ENCODE measurements at regions not wholly inside any gene's neighbourhood (a gene's known extent, or its start where the extent isn't known, plus 50 kb on each side); places are given as distances from the start of the nearest gene placed in this dataset.
"Not testable (repeated sequence)": the region's sequence is repeated elsewhere in the genome, so short reads cannot be mapped to it uniquely, and the experiment has no call there.

DNA sequence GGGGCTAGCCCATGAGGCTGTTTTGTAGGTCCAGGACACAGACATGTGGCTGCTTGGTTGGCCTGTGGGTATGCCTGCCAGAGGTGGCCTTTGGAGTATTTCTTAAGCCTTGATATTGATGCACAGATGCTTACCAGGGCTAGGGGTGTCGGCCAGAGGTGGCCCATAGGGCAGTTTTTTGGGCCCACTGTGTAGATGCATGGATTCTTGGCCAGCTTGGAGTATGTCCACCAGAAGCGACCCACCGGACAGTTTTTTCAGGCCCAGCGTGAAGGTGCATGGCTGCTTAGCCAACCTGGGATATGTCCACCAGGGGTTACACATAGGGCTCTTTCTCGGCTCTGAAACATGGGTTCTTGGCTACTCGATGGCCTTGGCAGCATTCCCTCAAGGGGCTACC is 1199.1 kb downstream of the CNTNAP5 start:
- no peak for DNase-seq (ENCODE audit: low read depth in 2 of 2)

- DNase-seq (ENCODE audit: low read depth in 2 of 2), result no peak
Measured at GRCh38 chr2:125224830-125225229, 1199.7 kb downstream of the CNTNAP5 start.

DNA sequence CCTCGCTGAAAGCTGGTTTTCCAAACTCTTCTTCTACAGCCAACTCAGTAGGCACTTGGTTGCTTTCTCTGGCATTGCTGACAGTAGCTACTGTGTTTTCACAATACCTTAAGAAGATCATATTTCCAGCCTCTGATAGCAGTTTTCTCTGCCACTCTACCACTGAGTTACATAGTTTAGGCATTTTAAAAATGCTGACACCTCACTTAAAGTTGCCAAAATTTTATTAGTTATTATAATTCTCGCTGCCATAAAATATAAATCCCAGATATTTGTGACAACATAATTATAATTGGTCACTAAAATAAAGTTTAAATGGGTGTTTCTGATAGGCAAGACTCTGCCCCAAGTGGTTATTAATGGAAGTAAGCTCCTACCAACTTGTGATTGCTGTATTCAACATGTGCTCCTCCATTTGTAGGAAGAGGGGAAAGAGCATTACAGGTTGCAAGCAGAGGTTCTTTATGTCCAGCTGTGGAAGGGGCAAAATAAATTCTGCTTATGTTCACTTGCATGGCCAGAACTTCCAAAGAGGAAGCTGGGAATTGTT is 1202.8 kb downstream of the CNTNAP5 start:
- DNase-seq (ENCODE audit: low read depth in 2 of 2), result no peak

DNA sequence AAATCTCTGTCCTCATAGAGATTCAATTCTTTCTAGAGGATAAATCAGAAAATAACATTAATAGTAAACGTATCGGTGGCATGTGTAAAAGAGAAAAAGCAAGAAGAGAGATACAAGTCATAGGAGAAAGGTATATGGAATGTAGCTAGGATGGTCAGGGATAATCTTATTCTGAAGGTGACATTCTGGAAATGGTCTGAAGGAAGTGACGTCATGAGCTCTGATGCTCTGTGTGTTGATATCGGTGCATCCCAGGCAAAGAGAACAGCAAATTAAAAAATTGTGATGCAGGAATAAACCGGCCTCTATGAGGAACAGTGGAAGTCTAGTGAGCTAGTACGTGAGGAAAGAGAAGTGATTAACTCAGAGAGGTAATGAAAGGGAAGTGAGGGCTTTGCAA is 1215.8 kb downstream of the CNTNAP5 start:
- DNase-seq (ENCODE audit: low read depth in 2 of 2), result no peak

- DNase-seq (ENCODE audit: low read depth in 2 of 2), result no peak
Measured at GRCh38 chr2:125243074-125243473, 1218.0 kb downstream of the CNTNAP5 start.

DNA sequence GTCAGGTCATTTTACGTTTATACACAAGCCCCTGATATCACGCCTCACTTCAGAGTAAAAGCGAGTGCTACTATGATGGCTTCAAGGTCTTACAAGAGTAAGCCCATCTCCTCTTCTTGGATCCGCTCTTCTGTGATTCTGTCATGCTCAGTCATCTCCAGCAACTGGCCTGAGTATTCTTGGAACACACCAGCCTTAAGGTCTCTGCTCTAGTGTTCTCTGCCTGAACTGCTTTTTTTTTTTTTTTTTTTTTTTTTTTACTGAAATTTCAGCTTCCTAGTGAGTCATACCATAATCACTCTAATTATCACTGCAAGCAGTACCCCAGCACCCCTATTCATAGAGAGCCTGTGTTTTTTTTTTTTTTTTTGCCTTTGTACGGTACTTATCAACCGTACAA is 1228.9 kb downstream of the CNTNAP5 start:
- no peak for DNase-seq (ENCODE audit: low read depth in 2 of 2)

GRCh38 chr2:125259451-125259850 is 1234.4 kb downstream of the CNTNAP5 start:
- DNase-seq (ENCODE audit: low read depth in 2 of 2), result no peak

DNA sequence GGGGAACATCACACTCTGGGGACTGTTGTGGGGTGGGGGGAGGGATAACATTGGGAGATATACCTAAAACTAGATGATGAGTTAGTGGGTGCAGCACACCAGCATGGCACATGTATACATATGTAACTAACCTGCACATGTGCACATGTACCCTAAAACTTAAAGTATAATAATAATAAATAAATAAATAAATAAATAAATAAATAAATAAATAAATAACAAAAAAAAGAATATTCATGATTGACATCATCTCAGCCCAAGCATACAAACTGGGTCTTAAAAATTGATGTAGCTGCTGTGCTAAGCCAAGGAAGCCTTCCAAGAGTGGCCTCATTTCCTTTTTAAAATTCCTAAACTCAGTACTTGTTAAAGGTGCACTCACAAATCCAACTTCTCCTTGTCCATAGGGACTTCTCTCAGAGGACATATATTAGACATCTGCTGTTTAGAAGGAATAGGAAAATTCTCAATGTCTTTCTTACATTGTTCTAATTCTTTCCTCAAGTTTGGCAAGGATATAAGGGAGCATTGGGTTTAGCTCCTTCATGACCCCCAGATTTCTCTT is 1235.4 kb downstream of the CNTNAP5 start:
- not testable (repeated sequence) for DNase-seq (ENCODE audit: low read depth in 2 of 2)

GRCh38 chr2:125264453-125264852 is 1239.4 kb downstream of the CNTNAP5 start:
- DNase-seq (ENCODE audit: low read depth in 2 of 2), result no peak

GRCh38 chr2:125267683-125268082 is 1242.6 kb downstream of the CNTNAP5 start:
- no peak for DNase-seq (ENCODE audit: low read depth in 2 of 2)

- no peak for DNase-seq (ENCODE audit: low read depth in 2 of 2)
Measured at GRCh38 chr2:125272651-125273050, 1247.6 kb downstream of the CNTNAP5 start.

DNA sequence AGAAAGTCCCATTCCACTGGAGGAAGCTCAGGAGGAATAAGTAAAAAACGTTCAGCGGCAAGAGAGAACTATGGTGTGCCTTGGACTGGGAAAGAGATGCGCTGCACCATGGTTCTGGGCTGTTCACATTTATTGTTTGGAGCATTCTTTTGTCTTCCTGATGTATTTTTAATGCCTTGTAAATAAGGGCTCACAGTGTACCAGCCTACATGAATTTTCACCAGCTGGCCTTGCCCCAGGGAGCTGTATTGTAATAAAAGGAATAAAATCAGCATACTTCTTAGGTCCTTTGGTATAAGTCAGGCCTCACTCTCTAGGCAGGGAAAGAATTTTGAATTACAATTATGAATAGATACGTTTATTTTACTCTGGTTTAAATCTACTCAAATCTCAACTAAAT is 1249.6 kb downstream of the CNTNAP5 start:
- DNase-seq (ENCODE audit: low read depth in 2 of 2), result no peak

DNA sequence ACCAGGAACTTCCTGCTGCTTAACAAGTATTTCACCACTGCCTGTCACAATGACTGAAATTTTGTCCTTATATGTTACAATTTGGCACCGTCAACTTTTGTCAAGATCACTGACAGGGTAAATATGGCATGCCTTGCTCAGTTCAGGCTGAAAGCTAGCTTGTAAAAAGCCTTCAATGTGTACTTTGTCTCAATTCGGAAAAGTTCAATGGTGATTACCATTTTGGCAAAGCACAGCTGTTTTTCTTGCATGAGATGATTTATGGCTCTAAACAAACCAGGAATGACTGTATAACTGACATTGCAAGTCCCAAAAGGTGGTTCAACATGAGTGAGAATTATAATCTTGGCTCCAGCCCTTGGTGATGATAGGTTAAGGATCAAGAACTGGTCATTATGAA is 1255.2 kb downstream of the CNTNAP5 start:
- DNase-seq (ENCODE audit: low read depth in 2 of 2), result no peak

DNA sequence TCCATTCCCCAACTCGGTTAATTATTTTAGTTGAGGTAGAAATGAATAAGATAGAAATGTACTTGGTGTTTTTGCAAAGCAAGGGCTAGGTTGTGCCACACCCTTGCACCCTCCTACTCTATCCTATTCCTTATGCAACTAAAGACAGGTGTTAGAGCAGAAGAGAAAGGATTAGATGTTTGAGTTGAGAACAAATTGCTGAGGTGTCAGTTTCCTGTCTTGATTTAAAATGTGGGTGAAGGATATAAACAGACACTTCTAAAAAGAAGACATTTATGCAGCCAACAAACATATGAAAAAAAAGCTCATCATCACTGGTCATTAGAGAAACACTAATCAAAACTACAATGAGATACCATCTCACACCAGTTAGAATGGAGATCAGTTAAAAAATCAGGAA is 1256.2 kb downstream of the CNTNAP5 start:
- DNase-seq (ENCODE audit: low read depth in 2 of 2), result no peak

DNA sequence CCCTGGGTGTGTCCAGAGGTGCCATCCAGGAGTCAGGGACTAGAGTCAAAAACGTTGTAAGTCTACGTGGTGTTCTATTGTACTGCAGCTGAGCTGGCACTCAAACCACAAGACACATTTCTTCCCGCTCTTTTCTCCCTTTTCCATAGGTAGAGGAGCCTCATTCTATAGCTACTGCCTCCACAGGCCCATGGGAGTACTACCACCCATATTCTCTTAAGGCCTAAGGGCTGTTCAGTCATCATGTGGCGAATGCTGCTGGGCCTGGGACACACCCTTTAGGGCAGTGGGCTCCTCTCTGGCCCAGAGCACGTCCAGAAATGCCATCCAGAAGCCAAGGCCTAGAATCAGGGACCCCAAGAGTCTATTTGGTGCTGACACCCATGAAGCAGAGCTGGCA is 1271.7 kb downstream of the CNTNAP5 start:
- no peak for DNase-seq (ENCODE audit: low read depth in 2 of 2)

DNA sequence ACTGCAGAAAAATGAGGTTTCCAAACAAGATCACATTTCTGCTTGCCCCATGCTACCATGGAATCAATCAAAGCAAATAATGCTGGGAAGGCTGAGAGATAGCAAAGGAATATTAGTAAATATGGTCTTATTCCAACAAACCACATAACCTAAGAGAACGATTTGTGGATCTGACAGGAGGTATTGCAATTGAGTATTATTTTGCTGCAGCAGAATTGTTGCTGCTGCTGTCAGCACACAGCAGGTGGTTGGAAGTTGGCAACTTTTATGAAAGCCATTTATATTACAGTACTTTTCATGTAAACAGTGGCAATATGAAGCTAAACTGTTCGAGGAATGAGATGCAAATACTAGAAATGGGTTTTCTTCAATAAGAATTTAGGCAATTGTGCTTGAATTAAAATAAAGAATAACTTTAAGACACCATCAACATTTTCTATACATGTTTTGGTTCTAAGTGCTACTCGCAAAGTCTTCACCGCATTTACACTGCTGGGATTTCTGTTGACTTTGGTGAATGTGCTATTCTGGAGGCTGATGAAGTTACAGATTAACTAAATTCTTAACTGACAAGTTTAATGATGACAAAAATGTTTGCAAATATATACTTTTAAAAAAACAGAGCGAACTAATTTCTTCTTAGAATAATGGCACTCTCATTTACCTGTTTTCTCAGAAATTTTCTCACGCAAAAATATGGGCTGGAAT is 1285.7 kb downstream of the CNTNAP5 start:
- DNase-seq (ENCODE audit: low read depth in 2 of 2), result no peak

DNA sequence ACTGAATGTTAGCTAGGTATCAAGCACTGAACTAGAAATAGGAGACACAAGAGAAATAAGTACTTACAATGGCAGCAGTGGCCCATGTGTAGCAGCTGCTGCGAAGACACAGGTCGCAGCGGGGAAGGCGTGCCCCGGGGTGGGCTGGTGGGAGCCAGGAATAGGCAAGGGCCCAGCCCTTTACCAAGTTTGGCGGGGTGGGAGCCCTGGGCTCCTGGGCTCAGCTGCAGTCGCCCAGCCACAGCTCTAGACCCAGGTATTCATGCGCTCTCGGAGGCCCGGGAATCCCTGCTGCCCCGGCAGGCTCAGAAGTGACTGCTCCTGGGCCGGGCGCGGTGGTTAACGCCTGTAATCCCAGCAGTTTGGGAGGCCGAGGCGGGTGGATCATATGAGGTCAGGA is 1287.3 kb downstream of the CNTNAP5 start:
- no peak for DNase-seq (ENCODE audit: low read depth in 2 of 2)

GRCh38 chr2:125313806-125314205 is 1288.7 kb downstream of the CNTNAP5 start:
- DNase-seq (ENCODE audit: low read depth in 2 of 2), result no peak

DNA sequence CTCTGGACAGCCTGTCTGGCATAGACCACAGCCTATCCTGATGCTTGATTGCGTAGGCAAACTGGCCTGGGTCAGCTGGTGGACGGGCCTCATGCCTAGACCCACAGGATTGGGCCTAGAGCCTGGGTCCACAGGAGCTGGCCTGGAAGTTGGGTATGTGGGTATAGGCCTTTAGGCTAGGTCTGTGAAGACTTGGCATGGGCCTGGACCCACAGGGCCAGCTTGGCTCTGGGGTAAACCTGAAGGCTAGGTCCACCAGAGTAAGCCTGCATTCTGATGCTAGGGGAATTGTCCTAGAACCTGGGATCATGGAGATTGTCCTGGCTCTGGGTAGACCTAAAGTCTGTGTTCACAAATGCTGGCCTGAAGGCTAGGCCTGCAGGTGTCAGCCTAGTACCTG is 1293.7 kb downstream of the CNTNAP5 start:
- DNase-seq (ENCODE audit: low read depth in 2 of 2), result no peak

DNA sequence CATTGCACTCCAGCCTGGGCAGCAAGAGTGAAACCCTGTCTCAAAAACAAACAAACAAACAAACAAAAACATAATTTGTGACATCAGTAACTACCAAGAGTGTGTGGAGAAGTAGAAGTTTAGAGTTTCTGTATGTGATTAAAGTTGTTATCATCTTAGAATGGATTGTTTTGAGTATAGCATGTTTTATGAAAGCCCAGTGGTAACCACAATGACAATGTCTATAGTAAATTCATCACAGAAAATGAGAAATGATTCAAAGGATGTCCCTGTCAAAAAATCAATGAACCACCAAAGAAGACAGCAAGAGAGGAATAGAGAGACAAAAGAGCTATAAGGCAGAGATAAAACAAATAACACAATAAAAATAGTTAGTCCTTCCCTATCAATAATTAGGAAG is 1299.2 kb downstream of the CNTNAP5 start:
- DNase-seq (ENCODE audit: low read depth in 2 of 2), result no peak

DNA sequence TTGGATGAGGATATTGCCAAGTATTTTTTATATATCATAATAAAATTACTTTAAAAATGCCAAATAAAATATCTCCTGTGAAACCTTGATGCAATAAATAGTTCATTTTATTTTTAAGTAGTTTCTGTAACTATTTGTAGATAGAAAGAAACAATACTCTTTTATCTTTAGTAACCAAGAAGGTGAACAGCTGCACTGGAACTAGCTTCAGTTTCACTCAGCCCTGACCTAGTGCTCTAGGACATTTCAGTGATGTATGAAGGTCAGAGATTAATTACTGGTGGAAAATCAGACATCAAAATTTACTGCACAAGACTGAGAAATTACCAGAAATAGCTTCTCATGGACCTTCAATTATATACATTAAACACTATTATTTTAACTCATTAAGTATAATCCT is 1305.0 kb downstream of the CNTNAP5 start:
- no peak for DNase-seq (ENCODE audit: low read depth in 2 of 2)

DNA sequence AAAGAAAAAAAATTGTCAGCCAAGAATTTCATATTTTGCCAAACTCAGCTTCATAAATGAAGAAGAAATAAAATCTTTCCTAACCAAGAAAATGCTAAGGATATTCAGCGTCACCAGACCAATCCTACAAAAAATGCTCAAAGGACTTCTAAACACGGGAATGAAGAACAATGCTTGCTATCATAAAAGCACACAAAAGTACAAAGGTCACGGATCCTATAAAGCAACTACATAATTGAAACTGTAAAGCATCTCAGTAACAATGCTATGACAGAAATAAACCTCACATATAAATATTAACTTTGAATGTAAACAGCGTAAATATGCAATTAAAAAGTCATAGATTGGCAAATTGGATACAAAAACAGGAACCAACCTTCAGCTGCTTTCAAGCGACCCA is 1314.6 kb upstream of the GYPC start:
- DNase-seq (ENCODE audit: low read depth in 2 of 2), result no peak

GRCh38 chr2:125353542-125353941 is 1302.4 kb upstream of the GYPC start:
- DNase-seq (ENCODE audit: low read depth in 2 of 2), result not testable (repeated sequence)
